Transverse colon (tissue), 4 donors: ENCODE measurements at regions not wholly inside any gene's neighbourhood (a gene's known extent, or its start where the extent isn't known, plus 50 kb on each side); places are given as distances from the start of the nearest gene placed in this dataset.

ENCODE experiments used
- DNase-seq: peaks from one replicate; pipeline ENCODE4 v3.0.0-alpha.2; 2019
- H3K27ac ChIP-seq, 4 donors: fragments of 200-600 bp; sonication (generic); 2 replicates each; pipeline ENCODE4 v1.5.1; 2016 to 2018; ENCODE audit warnings: inconsistent platforms in 4 of 4
- H3K27me3 ChIP-seq: fragments of 200-600 bp; sonication (generic); 2 replicates; pipeline ENCODE4 v1.5.1; 2017; ENCODE audit warnings: inconsistent platforms
- H3K36me3 ChIP-seq, 4 donors: fragments of 200-600 bp; sonication (generic); 2 replicates each; pipeline ENCODE4 v1.5.1; 2017 to 2019; ENCODE audit warnings: inconsistent platforms in 4 of 4
- H3K4me1 ChIP-seq, 4 donors: fragments of 200-600 bp; sonication (generic); 2 replicates each; pipeline ENCODE4 v1.5.1; 2017 to 2020; ENCODE audit warnings: inconsistent platforms in 4 of 4
- H3K4me3 ChIP-seq, 4 donors: fragments of 200-600 bp; sonication (generic); 1 replicate in 1 of 4; 2 replicates in 3 of 4; pipeline versions ENCODE4 v1.5.1 to v1.6.1; 2017 to 2019; ENCODE audit warnings: inconsistent platforms in 4 of 4
- H3K9me3 ChIP-seq, 2 donors: fragments of 200-600 bp; sonication (generic); 2 replicates each; pipeline ENCODE4 v1.5.1; 2017 to 2019; ENCODE audit warnings: inconsistent platforms in 2 of 2
- CTCF ChIP-seq, 5 experiments: fragments of 200-600 bp in 3 of 5; fragments of 450-650 bp in 2 of 5; sonication (generic) in 3 of 5; IDR thresholded peaks; 1 replicate in 2 of 5; 2 replicates in 3 of 5; pipeline ENCODE4 v1.5.1; 2016 to 2017; ENCODE audit warnings: antibody characterized with exemption in 5 of 5, inconsistent platforms in 3 of 5, mild to moderate bottlenecking in 2 of 5, moderate library complexity in 1 of 5
- EP300 ChIP-seq: sonication (generic); formaldehyde crosslinking; IDR thresholded peaks from one replicate; pipeline ENCODE4 v1.6.1; 2017; ENCODE audit warnings: antibody characterized with exemption, low read depth
- POLR2A ChIP-seq: fragments of 450-650 bp; IDR thresholded peaks from one replicate; pipeline ENCODE4 v1.6.1; 2016; ENCODE audit warnings: antibody characterized with exemption, mild to moderate bottlenecking, moderate library complexity
- POLR2AphosphoS5 ChIP-seq, 3 donors: sonication (generic); formaldehyde crosslinking; IDR thresholded peaks; one replicate each; pipeline ENCODE4 v1.6.1; 2016; ENCODE audit warnings: antibody characterized with exemption in 3 of 3
- WGBS, 2 donors: methylation state at CpG; one replicate each; pipeline ENCODE4 v1.1.5; 2018; ENCODE audit warnings: low coverage in 1 of 2; 5-methylcytosine and 5-hydroxymethylcytosine counted together
- in situ Hi-C, 4 donors: fragments of 200-750 bp; cut with MboI; loops; one replicate each; pipeline versions ENCODE4 v1.15.0 to v1.15.1; 2017; ENCODE audit warnings: low sequenced_read_pairs in 3 of 4, low pct_ligation_motif_present in 1 of 4, low pct_unique_long_range_greater_than_20kb in 1 of 4
- intact Hi-C: fragments of 100-400 bp; cut with DNase I; formaldehyde crosslinking; loops from one replicate; pipeline ENCODE4 v1.15.1; 2023; ENCODE audit warnings: low total_unique reads

GRCh38 chr6:91497770-91498169, 910.9 kb upstream of the MAP3K7 start:
- no peak for DNase-seq
- no peak overlapping the region for H3K4me3 ChIP-seq
- H3K9me3 ChIP-seq = no peaks in the 10 kb centered on the region
- no peaks in the 10 kb centered on the region for H3K4me1 ChIP-seq
- TF ChIP-seq EP300 = no peak
- 75 to 90% methylated on average over 1 of the region's 1 CpG for WGBS, 2 donors
- intact Hi-C loops (no loop called here), in situ Hi-C loops (no loop called here)
- no peaks in the 10 kb centered on the region for H3K27me3 ChIP-seq
- H3K36me3 ChIP-seq = no peaks in the 10 kb centered on the region
- no peak overlapping the region for H3K27ac ChIP-seq

- Histone ChIP-seq H3K4me1 (no peaks in the 10 kb centered on the region), H3K4me3 (no peak overlapping the region), H3K27me3 (no peaks in the 10 kb centered on the region), H3K27ac (no peak overlapping the region), H3K36me3 (no peaks in the 10 kb centered on the region), H3K9me3 (no peaks in the 10 kb centered on the region)
- TF ChIP-seq EP300 = no peak
- TF ChIP-seq POLR2AphosphoS5 (IDR thresholded peaks at IDR 0.05) = no peak
- no peak for TF ChIP-seq CTCF (IDR thresholded peaks at IDR 0.05)
- no peak for TF ChIP-seq POLR2A
- in situ Hi-C loops (no loop called here), intact Hi-C loops (no loop called here)
- no peak for DNase-seq
- WGBS, 2 donors = 29 to 53% methylated on average over 2 of the region's 2 CpGs
Measured at GRCh38 chr6:91490671-91491301, 903.9 kb upstream of the MAP3K7 start.

- WGBS, 2 donors = 84 to 95% methylated on average over 2 of the region's 2 CpGs
- no peaks in the 10 kb centered on the region for H3K9me3 ChIP-seq
- no peak overlapping the region for H3K27ac ChIP-seq
- H3K36me3 ChIP-seq = no peaks in the 10 kb centered on the region
- TF ChIP-seq POLR2AphosphoS5 (IDR thresholded peaks at IDR 0.05) (no peak), POLR2A (no peak), EP300 (no peak), CTCF (IDR thresholded peaks at IDR 0.05) (no peak)
- in situ Hi-C loops = no loop called here
- H3K27me3 ChIP-seq = no peaks in the 10 kb centered on the region
- no peak for DNase-seq
- no peak overlapping the region for H3K4me3 ChIP-seq
- peaks cover 0 to 7% (median 0%) of the 10 kb centered on the region in 4 donors for H3K4me1 ChIP-seq
- intact Hi-C loops = no loop called here
Measured at GRCh38 chr6:91487696-91488392, 901.0 kb upstream of the MAP3K7 start.

- H3K36me3 ChIP-seq = no peaks in the 10 kb centered on the region
- in situ Hi-C loops (no loop called here), intact Hi-C loops (no loop called here)
- WGBS, 2 donors = 98 to 100% methylated on average over 1 of the region's 1 CpG
- no peak overlapping the region for H3K4me3 ChIP-seq
- H3K9me3 ChIP-seq = no peaks in the 10 kb centered on the region
- H3K4me1 ChIP-seq = peaks cover 0 to 13% (median 0%) of the 10 kb centered on the region in 4 donors
- no peak for DNase-seq
- no peak for TF ChIP-seq POLR2AphosphoS5 (IDR thresholded peaks at IDR 0.05)
- no peak for TF ChIP-seq EP300
- TF ChIP-seq POLR2A = no peak
- TF ChIP-seq CTCF (IDR thresholded peaks at IDR 0.05) = no peak
- no peak overlapping the region for H3K27ac ChIP-seq
- no peaks in the 10 kb centered on the region for H3K27me3 ChIP-seq
Measured at GRCh38 chr6:91486200-91486599, 899.3 kb upstream of the MAP3K7 start.
